MM.1S (cell line): ENCODE measurements at regions not wholly inside any gene's neighbourhood (a gene's known extent, or its start where the extent isn't known, plus 50 kb on each side); places are given as distances from the start of the nearest gene placed in this dataset.

Experiments used
- DNase-seq: peaks from one replicate; pipeline ENCODE4 v3.0.0-alpha.2; 2015
- H2AFZ ChIP-seq: fragments of 300-600 bp; sonication (generic); 2 replicates; pipeline ENCODE4 v1.6.0; 2016; ENCODE audit warnings: antibody characterized with exemption, low read length
- H3F3A ChIP-seq: fragments of 300-600 bp; sonication (generic); 2 replicates; pipeline ENCODE4 v1.6.1; 2016; ENCODE audit warnings: mild to moderate bottlenecking, antibody characterized with exemption, low read length, moderate library complexity, mixed read lengths; ENCODE audit not compliant: insufficient read depth
- H3K27ac ChIP-seq: fragments of 300-600 bp; sonication (generic); 2 replicates; pipeline ENCODE4 v1.5.1; 2016; ENCODE audit warnings: mild to moderate bottlenecking, low read length
- H3K27me3 ChIP-seq: fragments of 300-600 bp; sonication (generic); replicated peaks from 2 replicates; pipeline ENCODE4 v1.6.0; 2016; ENCODE audit warnings: low read length; ENCODE audit not compliant: insufficient read depth
- H3K36me3 ChIP-seq: fragments of 300-600 bp; sonication (generic); replicated peaks from 2 replicates; pipeline ENCODE4 v1.6.1; 2016; ENCODE audit warnings: mild to moderate bottlenecking, low read length, mixed read lengths; ENCODE audit not compliant: insufficient read depth
- H3K4me1 ChIP-seq: fragments of 300-600 bp; sonication (generic); 2 replicates; pipeline ENCODE4 v1.6.1; 2016; ENCODE audit warnings: low read length, mixed read lengths
- H3K4me2 ChIP-seq: fragments of 300-600 bp; sonication (generic); 2 replicates; pipeline ENCODE4 v1.6.0; 2016; ENCODE audit warnings: low read depth, low read length
- H3K4me3 ChIP-seq: fragments of 300-600 bp; sonication (generic); 2 replicates; pipeline ENCODE4 v1.5.1; 2016; ENCODE audit warnings: low read length, mixed read lengths
- H3K79me2 ChIP-seq: fragments of 300-600 bp; sonication (generic); 2 replicates; pipeline ENCODE4 v1.6.1; 2016; ENCODE audit warnings: mixed run types, low read length, mixed read lengths
- H3K9ac ChIP-seq: fragments of 300-600 bp; sonication (generic); 2 replicates; pipeline ENCODE4 v1.6.1; 2016; ENCODE audit warnings: low read length, mixed read lengths
- H3K9me2 ChIP-seq: fragments of 300-600 bp; sonication (generic); replicated peaks from 2 replicates; pipeline ENCODE4 v1.6.1; 2016; ENCODE audit warnings: mild to moderate bottlenecking, low read length, mixed read lengths; ENCODE audit not compliant: insufficient read depth
- H3K9me3 ChIP-seq: fragments of 300-600 bp; sonication (generic); replicated peaks from 2 replicates; pipeline ENCODE4 v1.6.1; 2016; ENCODE audit warnings: mild to moderate bottlenecking, low read length, mixed read lengths; ENCODE audit not compliant: insufficient read depth
- H4K20me1 ChIP-seq: fragments of 300-600 bp; sonication (generic); 2 replicates; pipeline ENCODE4 v1.6.1; 2016; ENCODE audit warnings: mild to moderate bottlenecking, low read length, moderate library complexity, mixed read lengths; ENCODE audit not compliant: insufficient read depth
- CTCF ChIP-seq: fragments of 300-600 bp; sonication (generic); IDR thresholded peaks from 2 replicates; pipeline ENCODE4 v1.5.1; 2016; ENCODE audit warnings: antibody characterized with exemption, low read length, mixed read lengths
- EZH2 ChIP-seq: fragments of 300-600 bp; sonication (generic); optimal IDR thresholded peaks from 2 replicates; pipeline ENCODE3; 2017; ENCODE audit warnings: low read depth, mild to moderate bottlenecking, antibody characterized with exemption, low read length, mixed read lengths
- EZH2phosphoT487 ChIP-seq: fragments of 300-600 bp; sonication (generic); IDR thresholded peaks from 2 replicates; pipeline ENCODE4 v1.6.1; 2018; ENCODE audit warnings: antibody characterized with exemption, low read length

- no peak overlapping the region for H3K4me2 ChIP-seq
- no peak for DNase-seq
- TF ChIP-seq EZH2 = no peak
- no peak for TF ChIP-seq EZH2phosphoT487
- TF ChIP-seq CTCF = no peak
- no peaks in the 10 kb centered on the region for H3K79me2 ChIP-seq
- no peaks in the 10 kb centered on the region for H3K27me3 ChIP-seq
- H3F3A ChIP-seq = no peaks in the 10 kb centered on the region
- H3K27ac ChIP-seq = no peak overlapping the region
- no peaks in the 10 kb centered on the region for H3K4me1 ChIP-seq
- no peak overlapping the region for H3K9ac ChIP-seq
- no peaks in the 10 kb centered on the region for H3K9me3 ChIP-seq
- no peaks in the 10 kb centered on the region for H3K36me3 ChIP-seq
- no peaks in the 10 kb centered on the region for H4K20me1 ChIP-seq
- no peak overlapping the region for H2AFZ ChIP-seq
- no peak overlapping the region for H3K4me3 ChIP-seq
- H3K9me2 ChIP-seq = no peaks in the 10 kb centered on the region
Measured at GRCh38 chr3:161821591-161821990, 325.0 kb downstream of the OTOL1 start.

- no peaks in the 10 kb centered on the region for H3K36me3 ChIP-seq
- no peaks in the 10 kb centered on the region for H3K27me3 ChIP-seq
- H3K4me2 ChIP-seq = no peak overlapping the region
- no peaks in the 10 kb centered on the region for H3K4me1 ChIP-seq
- H3K9me2 ChIP-seq = no peaks in the 10 kb centered on the region
- no peaks in the 10 kb centered on the region for H3F3A ChIP-seq
- no peaks in the 10 kb centered on the region for H3K79me2 ChIP-seq
- no peaks in the 10 kb centered on the region for H3K9me3 ChIP-seq
- no peak overlapping the region for H3K4me3 ChIP-seq
- no peak overlapping the region for H3K27ac ChIP-seq
- no peak for DNase-seq
- no peak overlapping the region for H2AFZ ChIP-seq
- no peak overlapping the region for H3K9ac ChIP-seq
- H4K20me1 ChIP-seq = no peaks in the 10 kb centered on the region
- TF ChIP-seq EZH2phosphoT487 = no peak
Measured at GRCh38 chr3:161822291-161822690, 325.7 kb downstream of the OTOL1 start.

GRCh38 chr3:161823910-161824309, 327.3 kb downstream of the OTOL1 start:
- DNase-seq = no peak
- H3K36me3 ChIP-seq = no peaks in the 10 kb centered on the region
- H3K9ac ChIP-seq = no peak overlapping the region
- H3K27me3 ChIP-seq = no peaks in the 10 kb centered on the region
- no peaks in the 10 kb centered on the region for H3K9me3 ChIP-seq
- TF ChIP-seq CTCF (no peak), EZH2phosphoT487 (no peak), EZH2 (no peak)
- H4K20me1 ChIP-seq = no peaks in the 10 kb centered on the region
- no peak overlapping the region for H3K4me2 ChIP-seq
- no peaks in the 10 kb centered on the region for H3F3A ChIP-seq
- no peak overlapping the region for H2AFZ ChIP-seq
- H3K9me2 ChIP-seq = no peaks in the 10 kb centered on the region
- no peaks in the 10 kb centered on the region for H3K4me1 ChIP-seq
- H3K27ac ChIP-seq = no peak overlapping the region
- no peaks in the 10 kb centered on the region for H3K79me2 ChIP-seq
- H3K4me3 ChIP-seq = no peak overlapping the region

GRCh38 chr3:161838021-161838420, 341.4 kb downstream of the OTOL1 start:
- Histone ChIP-seq H3K9me3 (no peaks in the 10 kb centered on the region), H4K20me1 (no peaks in the 10 kb centered on the region), H3K9me2 (no peaks in the 10 kb centered on the region), H3K4me2 (no peak overlapping the region), H3K27me3 (no peaks in the 10 kb centered on the region), H3K36me3 (no peaks in the 10 kb centered on the region), H2AFZ (no peak overlapping the region), H3K27ac (no peak overlapping the region), H3K79me2 (no peaks in the 10 kb centered on the region), H3K4me1 (no peaks in the 10 kb centered on the region), H3K9ac (no peak overlapping the region), H3K4me3 (no peak overlapping the region), H3F3A (no peaks in the 10 kb centered on the region)
- no peak for DNase-seq
- TF ChIP-seq EZH2phosphoT487 (no peak), CTCF (no peak), EZH2 (no peak)
